Mesendoderm (in vitro differentiated cells): ENCODE measurements at regions not wholly inside any gene's neighbourhood (a gene's known extent, or its start where the extent isn't known, plus 50 kb on each side); places are given as distances from the start of the nearest gene placed in this dataset.
A peak's percentile ranks its signal among the peaks of the same experiment; 100 is the strongest.

Experiments used
- DNase-seq: peaks from one replicate; pipeline ENCODE4 v3.0.0; 2013
- H2AK5ac ChIP-seq: 2 replicates; pipeline ENCODE4 v1.6.1; 2013; ENCODE audit warnings: low read length, inconsistent platforms
- H2BK120ac ChIP-seq: 2 replicates; pipeline ENCODE4 v1.6.1; 2013; ENCODE audit warnings: low read depth, mild to moderate bottlenecking, low read length, moderate library complexity, mixed read lengths
- H2BK15ac ChIP-seq: replicated peaks from 2 replicates; pipeline ENCODE4 v1.6.1; 2013; ENCODE audit warnings: low read depth, mild to moderate bottlenecking, moderate library complexity
- H2BK5ac ChIP-seq: 2 replicates; pipeline ENCODE4 v1.6.1; 2013; ENCODE audit warnings: low read length, inconsistent platforms
- H3K18ac ChIP-seq: 2 replicates; pipeline ENCODE4 v1.6.1; 2013; ENCODE audit warnings: mild to moderate bottlenecking, low read length, mixed read lengths
- H3K23ac ChIP-seq: one replicate; pipeline ENCODE4 v1.6.1; 2013; ENCODE audit warnings: low read length
- H3K27ac ChIP-seq: 2 replicates; pipeline ENCODE4 v1.5.1; 2013; ENCODE audit warnings: low read depth, mild to moderate bottlenecking, inconsistent platforms, low read length, moderate library complexity
- H3K27me3 ChIP-seq: 2 replicates; pipeline ENCODE4 v1.6.1; 2013; ENCODE audit warnings: low read length, control low read depth, mild to moderate bottlenecking, inconsistent platforms; ENCODE audit not compliant: insufficient read depth, poor library complexity
- H3K36me3 ChIP-seq: 2 replicates; pipeline ENCODE4 v1.6.1; 2013; ENCODE audit warnings: low read length, inconsistent platforms; ENCODE audit not compliant: control insufficient read depth, insufficient read depth
- H3K4ac ChIP-seq: one replicate; pipeline ENCODE4 v1.6.1; 2013; ENCODE audit warnings: low read depth, mild to moderate bottlenecking, low read length, moderate library complexity
- H3K4me1 ChIP-seq: 2 replicates; pipeline ENCODE4 v1.6.1; 2013; ENCODE audit warnings: low read depth, low read length, inconsistent platforms; ENCODE audit not compliant: control insufficient read depth
- H3K4me2 ChIP-seq: 2 replicates; pipeline ENCODE4 v1.6.1; 2013; ENCODE audit warnings: low read length
- H3K4me3 ChIP-seq: 2 replicates; pipeline ENCODE4 v1.5.1; 2013; ENCODE audit warnings: mild to moderate bottlenecking, low read length
- H3K56ac ChIP-seq: one replicate; pipeline ENCODE4 v1.6.1; 2013; ENCODE audit warnings: low read length
- H3K79me1 ChIP-seq: 2 replicates; pipeline ENCODE4 v1.6.1; 2013; ENCODE audit warnings: low read length, inconsistent platforms
- H3K79me2 ChIP-seq: 2 replicates; pipeline ENCODE4 v1.6.1; 2013; ENCODE audit warnings: mild to moderate bottlenecking, low read length; ENCODE audit not compliant: control insufficient read depth, insufficient read depth
- H3K9ac ChIP-seq: 2 replicates; pipeline ENCODE4 v1.6.1; 2013; ENCODE audit warnings: low read length, inconsistent platforms
- H4K5ac ChIP-seq: one replicate; pipeline ENCODE4 v1.6.1; 2013; ENCODE audit warnings: low read length
- H4K8ac ChIP-seq: one replicate; pipeline ENCODE4 v1.6.1; 2013; ENCODE audit warnings: low read depth, mild to moderate bottlenecking, control low read depth, low read length, moderate library complexity
- WGBS: extraction: QIAGEN DNeasy Blood & Tissue Kit; methylation state at CpG from one replicate; pipeline ENCODE4 v1.1.7; 2013; ENCODE audit warnings: low lambda C conversion rate, missing lambda C conversion rate; ENCODE audit not compliant: insufficient coverage; ENCODE audit errors: extremely low coverage; 5-methylcytosine and 5-hydroxymethylcytosine counted together

- no peaks in the 10 kb centered on the region for H3K79me2 ChIP-seq
- no peaks in the 10 kb centered on the region for H3K36me3 ChIP-seq
- no peak overlapping the region for H3K27ac ChIP-seq
- no peak overlapping the region for H3K4me2 ChIP-seq
- no peak overlapping the region for H2BK15ac ChIP-seq
- no CpG with 5 or more reads among the region's 3 CpGs for WGBS
- H3K4ac ChIP-seq: no peak overlapping the region
- no peak overlapping the region for H2BK120ac ChIP-seq
- H4K8ac ChIP-seq: no peak overlapping the region
- H3K4me3 ChIP-seq: no peak overlapping the region
- H3K79me1 ChIP-seq: no peaks in the 10 kb centered on the region
- no peak overlapping the region for H4K5ac ChIP-seq
- H3K4me1 ChIP-seq: no peaks in the 10 kb centered on the region
- no peak overlapping the region for H3K23ac ChIP-seq
- H3K27me3 ChIP-seq: no peaks in the 10 kb centered on the region
- H2AK5ac ChIP-seq: no peak overlapping the region
- DNase-seq: no peak
- H2BK5ac ChIP-seq: no peak overlapping the region
- no peak overlapping the region for H3K18ac ChIP-seq
- no peak overlapping the region for H3K56ac ChIP-seq
- H3K9ac ChIP-seq: no peak overlapping the region
These were observed 211.2 kb downstream of the GBA3 start for GRCh38 chr4:22903913-22904312.

- no peak overlapping the region for H3K9ac ChIP-seq
- no CpG with 5 or more reads among the region's 1 CpG for WGBS
- H2BK120ac ChIP-seq: no peak overlapping the region
- H3K4ac ChIP-seq: no peak overlapping the region
- no peak overlapping the region for H4K8ac ChIP-seq
- no peak overlapping the region for H3K23ac ChIP-seq
- no peak overlapping the region for H2BK5ac ChIP-seq
- no peaks in the 10 kb centered on the region for H3K79me2 ChIP-seq
- H3K18ac ChIP-seq: no peak overlapping the region
- no peaks in the 10 kb centered on the region for H3K36me3 ChIP-seq
- no peak overlapping the region for H3K4me2 ChIP-seq
- H3K27me3 ChIP-seq: no peaks in the 10 kb centered on the region
- no peak overlapping the region for H2AK5ac ChIP-seq
- no peak overlapping the region for H3K4me3 ChIP-seq
- DNase-seq: no peak
- H2BK15ac ChIP-seq: no peak overlapping the region
- no peaks in the 10 kb centered on the region for H3K79me1 ChIP-seq
- H3K4me1 ChIP-seq: no peaks in the 10 kb centered on the region
- H3K56ac ChIP-seq: no peak overlapping the region
- H4K5ac ChIP-seq: no peak overlapping the region
- H3K27ac ChIP-seq: no peak overlapping the region
These were observed 208.9 kb downstream of the GBA3 start for GRCh38 chr4:22901631-22902030.

- WGBS: no CpG with 5 or more reads among the region's 2 CpGs
These were observed 208.1 kb downstream of the GBA3 start for GRCh38 chr4:22900876-22901275.

GRCh38 chr4:22897520-22898108 is 204.9 kb downstream of the GBA3 start:
- Histone ChIP-seq H3K27ac (no peak overlapping the region), H2AK5ac (no peak overlapping the region), H3K4me3 (no peak overlapping the region), H3K36me3 (no peaks in the 10 kb centered on the region), H3K18ac (no peak overlapping the region), H3K4ac (no peak overlapping the region), H4K5ac (no peak overlapping the region), H3K23ac (no peak overlapping the region), H3K9ac (no peak overlapping the region), H2BK15ac (no peak overlapping the region), H2BK5ac (no peak overlapping the region), H3K79me2 (no peaks in the 10 kb centered on the region), H2BK120ac (no peak overlapping the region), H4K8ac (no peak overlapping the region), H3K79me1 (no peaks in the 10 kb centered on the region), H3K4me1 (no peaks in the 10 kb centered on the region), H3K4me2 (no peak overlapping the region), H3K27me3 (no peaks in the 10 kb centered on the region), H3K56ac (no peak overlapping the region)
- WGBS: no CpG with 5 or more reads among the region's 6 CpGs
- peak; percentile 51 for DNase-seq

More at GRCh38 chr4:22900876-22901275, 208.1 kb downstream of the GBA3 start:
- Histone ChIP-seq H2BK120ac (no peak overlapping the region), H3K27me3 (no peaks in the 10 kb centered on the region), H3K4me3 (no peak overlapping the region), H3K27ac (no peak overlapping the region), H4K5ac (no peak overlapping the region), H3K18ac (no peak overlapping the region), H3K23ac (no peak overlapping the region), H4K8ac (no peak overlapping the region), H3K79me1 (no peaks in the 10 kb centered on the region), H3K4me2 (no peak overlapping the region), H2AK5ac (no peak overlapping the region), H3K36me3 (no peaks in the 10 kb centered on the region), H3K79me2 (no peaks in the 10 kb centered on the region), H2BK5ac (no peak overlapping the region), H3K4ac (no peak overlapping the region), H3K4me1 (no peaks in the 10 kb centered on the region), H3K9ac (no peak overlapping the region), H2BK15ac (no peak overlapping the region), H3K56ac (no peak overlapping the region)
- no peak for DNase-seq

- H3K4me1 ChIP-seq: no peaks in the 10 kb centered on the region
These were observed 202.7 kb downstream of the GBA3 start for GRCh38 chr4:22895482-22895881.

GRCh38 chr4:22884157-22884556 is 191.4 kb downstream of the GBA3 start:
- H3K18ac ChIP-seq: no peak overlapping the region
- no peak overlapping the region for H3K56ac ChIP-seq
- H3K23ac ChIP-seq: no peak overlapping the region
- DNase-seq: peak; percentile 34
- no peak overlapping the region for H3K4me3 ChIP-seq
- H3K27ac ChIP-seq: no peak overlapping the region
- H3K4me2 ChIP-seq: no peak overlapping the region
- no peak overlapping the region for H3K9ac ChIP-seq
- H3K79me1 ChIP-seq: no peaks in the 10 kb centered on the region
- H3K27me3 ChIP-seq: no peaks in the 10 kb centered on the region
- H3K79me2 ChIP-seq: no peaks in the 10 kb centered on the region
- no peak overlapping the region for H2AK5ac ChIP-seq
- no peak overlapping the region for H4K8ac ChIP-seq
- H2BK5ac ChIP-seq: no peak overlapping the region
- H3K4me1 ChIP-seq: no peaks in the 10 kb centered on the region
- H2BK15ac ChIP-seq: no peak overlapping the region
- no peak overlapping the region for H2BK120ac ChIP-seq
- no peak overlapping the region for H4K5ac ChIP-seq
- H3K36me3 ChIP-seq: no peaks in the 10 kb centered on the region
- no peak overlapping the region for H3K4ac ChIP-seq

More at GRCh38 chr4:22895482-22895881, 202.7 kb downstream of the GBA3 start:
- no peak for DNase-seq
- H3K23ac ChIP-seq: no peak overlapping the region
- no CpG with 5 or more reads among the region's 1 CpG for WGBS
- H4K8ac ChIP-seq: no peak overlapping the region
- no peak overlapping the region for H3K4ac ChIP-seq
- H4K5ac ChIP-seq: no peak overlapping the region
- no peak overlapping the region for H3K27ac ChIP-seq
- no peak overlapping the region for H2BK15ac ChIP-seq
- H3K4me3 ChIP-seq: no peak overlapping the region
- H2AK5ac ChIP-seq: no peak overlapping the region
- H3K79me2 ChIP-seq: no peaks in the 10 kb centered on the region
- H3K36me3 ChIP-seq: no peaks in the 10 kb centered on the region
- H3K9ac ChIP-seq: no peak overlapping the region
- H2BK120ac ChIP-seq: no peak overlapping the region
- H2BK5ac ChIP-seq: no peak overlapping the region
- H3K79me1 ChIP-seq: no peaks in the 10 kb centered on the region
- no peaks in the 10 kb centered on the region for H3K27me3 ChIP-seq
- no peak overlapping the region for H3K4me2 ChIP-seq
- no peak overlapping the region for H3K18ac ChIP-seq
- H3K56ac ChIP-seq: no peak overlapping the region
